Esophagus squamous epithelium (tissue), 5 donors: ENCODE measurements at regions not wholly inside any gene's neighbourhood (a gene's known extent, or its start where the extent isn't known, plus 50 kb on each side); places are given as distances from the start of the nearest gene placed in this dataset.

ENCODE experiments used
- DNase-seq: peaks from one replicate; lab custom pipeline; 2025; lab: John Stamatoyannopoulos, UW
- H3K27ac ChIP-seq, 4 donors: fragments of 200-600 bp; sonication (generic); one replicate each; pipeline ENCODE4 v1.5.1; 2016 to 2019; ENCODE audit warnings: mild to moderate bottlenecking in 1 of 4
- H3K27me3 ChIP-seq, 4 donors: fragments of 200-600 bp; sonication (generic); 1 replicate in 3 of 4; 2 replicates in 1 of 4; pipeline versions ENCODE4 v1.5.1 to v1.6.0; 2017 to 2021; ENCODE audit warnings: antibody characterized with exemption in 1 of 4
- H3K36me3 ChIP-seq, 3 donors: fragments of 200-600 bp; sonication (generic); one replicate each; pipeline ENCODE4 v1.5.1; 2016 to 2019
- H3K4me1 ChIP-seq, 3 donors: fragments of 200-600 bp; sonication (generic); one replicate each; pipeline ENCODE4 v1.5.1; 2017 to 2019
- H3K4me3 ChIP-seq, 4 donors: fragments of 200-600 bp; sonication (generic); 1 replicate in 3 of 4; 2 replicates in 1 of 4; pipeline ENCODE4 v1.5.1; 2016 to 2019; ENCODE audit warnings: mild to moderate bottlenecking in 2 of 4, moderate library complexity in 1 of 4
- H3K9me3 ChIP-seq, 3 donors: fragments of 200-600 bp; sonication (generic); one replicate each; pipeline ENCODE4 v1.5.1; 2016 to 2019
- POLR2A ChIP-seq, 4 donors: fragments of 450-650 bp; IDR thresholded peaks; one replicate each; pipeline ENCODE4 v1.6.1; 2017; ENCODE audit warnings: antibody characterized with exemption in 4 of 4, mild to moderate bottlenecking in 4 of 4, moderate library complexity in 3 of 4
- WGBS, 2 donors: methylation state at CpG; one replicate each; pipeline ENCODE4 v1.1.5; 2018; 5-methylcytosine and 5-hydroxymethylcytosine counted together
- intact Hi-C: fragments of 100-400 bp; cut with DNase I; formaldehyde crosslinking; loops from one replicate; pipeline ENCODE4 v1.15.0; 2022
- TF ChIP-seq, protein P1 (sequence below), 6 experiments: fragments of 450-650 bp in 4 of 6; fragments of 200-600 bp in 2 of 6; sonication (generic) in 2 of 6; IDR thresholded peaks; one replicate each; pipeline ENCODE4 v1.5.1; 2016 to 2019; ENCODE audit warnings: antibody characterized with exemption in 6 of 6, mild to moderate bottlenecking in 4 of 6, moderate library complexity in 4 of 6
- donor health status: DM: yes; HTN: yes; CAD: no.

GRCh38 chr4:22045051-22045630 is 96.6 kb upstream of the KCNIP4 start:
- Histone ChIP-seq H3K27ac (no peak overlapping the region), H3K9me3 (peaks cover 0 to 15% (median 0%) of the 10 kb centered on the region in 3 donors), H3K27me3 (no peaks in the 10 kb centered on the region), H3K36me3 (no peaks in the 10 kb centered on the region), H3K4me3 (no peak overlapping the region), H3K4me1 (no peaks in the 10 kb centered on the region)
- DNase-seq, result no peak
- intact Hi-C loops, result no loop called here
- no peak for TF ChIP-seq POLR2A (IDR thresholded peaks at IDR 0.05)
- TF ChIP-seq, protein P1, sequence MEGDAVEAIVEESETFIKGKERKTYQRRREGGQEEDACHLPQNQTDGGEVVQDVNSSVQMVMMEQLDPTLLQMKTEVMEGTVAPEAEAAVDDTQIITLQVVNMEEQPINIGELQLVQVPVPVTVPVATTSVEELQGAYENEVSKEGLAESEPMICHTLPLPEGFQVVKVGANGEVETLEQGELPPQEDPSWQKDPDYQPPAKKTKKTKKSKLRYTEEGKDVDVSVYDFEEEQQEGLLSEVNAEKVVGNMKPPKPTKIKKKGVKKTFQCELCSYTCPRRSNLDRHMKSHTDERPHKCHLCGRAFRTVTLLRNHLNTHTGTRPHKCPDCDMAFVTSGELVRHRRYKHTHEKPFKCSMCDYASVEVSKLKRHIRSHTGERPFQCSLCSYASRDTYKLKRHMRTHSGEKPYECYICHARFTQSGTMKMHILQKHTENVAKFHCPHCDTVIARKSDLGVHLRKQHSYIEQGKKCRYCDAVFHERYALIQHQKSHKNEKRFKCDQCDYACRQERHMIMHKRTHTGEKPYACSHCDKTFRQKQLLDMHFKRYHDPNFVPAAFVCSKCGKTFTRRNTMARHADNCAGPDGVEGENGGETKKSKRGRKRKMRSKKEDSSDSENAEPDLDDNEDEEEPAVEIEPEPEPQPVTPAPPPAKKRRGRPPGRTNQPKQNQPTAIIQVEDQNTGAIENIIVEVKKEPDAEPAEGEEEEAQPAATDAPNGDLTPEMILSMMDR (IDR thresholded peaks at IDR 0.05), result no peak

GRCh38 chr4:22031423-22031822 is 82.9 kb upstream of the KCNIP4 start:
- Histone ChIP-seq H3K27me3 (no peaks in the 10 kb centered on the region), H3K4me3 (no peak overlapping the region), H3K36me3 (no peaks in the 10 kb centered on the region), H3K27ac (no peak overlapping the region), H3K9me3 (peaks cover 0 to 2% (median 0%) of the 10 kb centered on the region in 3 donors), H3K4me1 (no peaks in the 10 kb centered on the region)
- TF ChIP-seq, protein P1 (IDR thresholded peaks at IDR 0.05), result no peak
- no peak for TF ChIP-seq POLR2A (IDR thresholded peaks at IDR 0.05)
- DNase-seq, result no peak
- intact Hi-C loops, result no loop called here
- WGBS, 2 donors, result 30 to 53% methylated on average over 1 of the region's 1 CpG

DNA sequence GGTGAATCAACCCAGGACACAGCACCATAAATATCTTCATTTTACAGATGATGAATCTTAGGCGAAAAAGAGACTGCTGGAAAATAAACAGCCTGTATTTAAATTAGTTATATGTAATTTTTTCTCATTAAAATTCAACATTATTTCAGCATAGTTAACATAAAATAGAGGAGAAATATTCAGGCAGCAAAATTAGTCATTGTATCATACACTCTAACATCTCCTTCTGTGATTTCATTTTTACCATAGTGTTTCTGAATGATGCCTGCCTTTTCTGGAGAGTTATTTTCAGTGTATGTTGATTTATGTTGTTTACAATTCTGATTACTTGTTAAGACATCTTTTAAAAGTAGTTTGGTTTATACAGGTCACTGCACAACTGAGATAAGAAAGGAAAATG is 82.3 kb upstream of the KCNIP4 start:
- no peak overlapping the region for H3K27ac ChIP-seq
- intact Hi-C loops, result no loop called here
- no peaks in the 10 kb centered on the region for H3K27me3 ChIP-seq
- TF ChIP-seq POLR2A (IDR thresholded peaks at IDR 0.05), result no peak
- TF ChIP-seq, protein P1 (IDR thresholded peaks at IDR 0.05), result no peak
- H3K9me3 ChIP-seq, result peaks cover 0 to 2% (median 0%) of the 10 kb centered on the region in 3 donors
- no peak for DNase-seq
- no peaks in the 10 kb centered on the region for H3K4me1 ChIP-seq
- no peak overlapping the region for H3K4me3 ChIP-seq
- no peaks in the 10 kb centered on the region for H3K36me3 ChIP-seq
- WGBS, 2 donors, result 70 to 81% methylated on average over 1 of the region's 1 CpG

DNA sequence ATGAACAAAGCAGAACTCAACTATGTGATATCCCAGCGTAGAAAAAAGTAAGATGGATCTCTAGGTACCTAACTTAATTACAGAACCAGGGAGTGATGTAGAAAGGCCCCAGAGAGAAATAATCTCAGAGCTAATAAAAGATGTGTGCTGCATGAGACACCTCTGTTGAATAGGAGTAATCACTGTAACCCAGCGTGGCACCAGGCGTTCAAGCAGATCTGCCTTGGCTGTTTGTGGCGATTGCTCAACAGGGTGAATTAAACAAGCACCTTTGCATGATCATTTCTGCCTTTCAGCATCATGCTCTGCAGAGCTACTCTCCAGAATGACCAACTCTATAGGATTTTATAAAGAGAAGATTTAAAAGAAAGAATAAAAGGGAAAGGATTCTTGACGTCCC is 81.7 kb upstream of the KCNIP4 start:
- no peaks in the 10 kb centered on the region for H3K36me3 ChIP-seq
- no peaks in the 10 kb centered on the region for H3K4me1 ChIP-seq
- intact Hi-C loops, result no loop called here
- H3K9me3 ChIP-seq, result peaks cover 0 to 2% (median 0%) of the 10 kb centered on the region in 3 donors
- no peak overlapping the region for H3K4me3 ChIP-seq
- no peak for DNase-seq
- TF ChIP-seq, protein P1 (IDR thresholded peaks at IDR 0.05), result no peak
- TF ChIP-seq POLR2A (IDR thresholded peaks at IDR 0.05), result no peak
- peak overlapping the region in 1 of 4 donors; percentile 42 for H3K27ac ChIP-seq
- WGBS, 2 donors, result 71 to 72% methylated on average over 5 of the region's 5 CpGs
- no peaks in the 10 kb centered on the region for H3K27me3 ChIP-seq

- Histone ChIP-seq H3K4me1 (no peaks in the 10 kb centered on the region), H3K9me3 (peaks cover 0 to 2% (median 0%) of the 10 kb centered on the region in 3 donors), H3K4me3 (no peak overlapping the region), H3K36me3 (no peaks in the 10 kb centered on the region), H3K27ac (peak overlapping the region in 1 of 4 donors; percentile 42), H3K27me3 (no peaks in the 10 kb centered on the region)
- WGBS, 2 donors, result 41 to 75% methylated on average over 2 of the region's 2 CpGs
- TF ChIP-seq, protein P1 (IDR thresholded peaks at IDR 0.05), result no peak
- no peak for TF ChIP-seq POLR2A (IDR thresholded peaks at IDR 0.05)
- intact Hi-C loops, result no loop called here
- no peak for DNase-seq
Measured at GRCh38 chr4:22029803-22030202, 81.2 kb upstream of the KCNIP4 start.
